IMR-90 (cell line): ENCODE measurements at regions not wholly inside any gene's neighbourhood (a gene's known extent, or its start where the extent isn't known, plus 50 kb on each side); places are given as distances from the start of the nearest gene placed in this dataset.
"Not testable (repeated sequence)": the region's sequence is repeated elsewhere in the genome, so short reads cannot be mapped to it uniquely, and the experiment has no call there.

Experiments used
- ATAC-seq: fragments of 200-7000 bp; cut with Tn5 transposase; 2 replicates; pipeline ENCODE4 v1.9.1; 2020; ENCODE audit warnings: low read depth, mild to moderate bottlenecking, moderate library complexity
- BruUV-seq: library from RNA; stranded (reverse); fragments of 400-500 nt; replicated peaks from 2 replicates; lab custom pipeline; 2021; lab: Mats Ljungman, UMichigan
- CTCF ChIA-PET: fragments of 300-600 bp; formaldehyde crosslinking; extraction: SDS; loops from one replicate; lab custom pipeline; 2021; ENCODE audit warnings: antibody characterized with exemption; lab: Yijun Ruan, JAX
- POLR2A ChIA-PET: fragments of 300-600 bp; sonication (Branson Sonifier 250); formaldehyde crosslinking; loops from one replicate; lab custom pipeline; 2022; ENCODE audit warnings: antibody characterized with exemption; ENCODE audit not compliant: unreplicated experiment; lab: Charles Lee
- DNase-seq: peaks from one replicate; pipeline ENCODE4 v3.0.0; 2013
- H2AFZ ChIP-seq: replicated peaks from 2 replicates; pipeline ENCODE3; 2013; ENCODE audit warnings: low read length, mild to moderate bottlenecking; ENCODE audit not compliant: poor library complexity
- H2AK5ac ChIP-seq: 2 replicates; pipeline ENCODE4 v1.6.1; 2013; ENCODE audit warnings: low read depth, low read length, inconsistent platforms
- H2AK9ac ChIP-seq: replicated peaks from 2 replicates; pipeline ENCODE3; 2013; ENCODE audit warnings: mild to moderate bottlenecking, low read depth, low read length, moderate library complexity; ENCODE audit not compliant: poor library complexity
- H2BK120ac ChIP-seq: 2 replicates; pipeline ENCODE4 v1.6.1; 2013; ENCODE audit warnings: low read depth, low read length, inconsistent platforms
- H2BK15ac ChIP-seq: 3 replicates; pipeline ENCODE4 v1.6.1; 2013; ENCODE audit warnings: low read depth, low read length, inconsistent platforms
- H2BK20ac ChIP-seq: 2 replicates; pipeline ENCODE4 v1.6.1; 2013; ENCODE audit warnings: low read depth, mild to moderate bottlenecking, inconsistent platforms, low read length, moderate library complexity
- H2BK5ac ChIP-seq: 2 replicates; pipeline ENCODE4 v1.6.1; 2013; ENCODE audit warnings: mild to moderate bottlenecking, low read depth, low read length, inconsistent platforms; ENCODE audit not compliant: poor library complexity, severe bottlenecking
- H3K14ac ChIP-seq: replicated peaks from 2 replicates; pipeline ENCODE4 v1.6.1; 2013; ENCODE audit warnings: low read depth, low read length, inconsistent platforms
- H3K18ac ChIP-seq: 2 replicates; pipeline ENCODE4 v1.6.1; 2013; ENCODE audit warnings: low read depth, low read length, control low read depth
- H3K23ac ChIP-seq: 2 replicates; pipeline ENCODE4 v1.6.1; 2013; ENCODE audit warnings: low read depth, low read length, inconsistent platforms
- H3K27ac ChIP-seq: 2 replicates; pipeline ENCODE4 v1.5.1; 2013; ENCODE audit warnings: mild to moderate bottlenecking, control low read depth, low read length; ENCODE audit not compliant: insufficient read depth
- H3K27me3 ChIP-seq: 2 replicates; pipeline ENCODE4 v1.6.1; 2013; ENCODE audit warnings: low read length; ENCODE audit not compliant: control insufficient read depth, insufficient read depth
- H3K36me3 ChIP-seq: 2 replicates; pipeline ENCODE4 v1.6.1; 2013; ENCODE audit warnings: low read length, mixed read lengths; ENCODE audit not compliant: control insufficient read depth, insufficient read depth
- H3K4ac ChIP-seq: 2 replicates; pipeline ENCODE4 v1.6.1; 2013; ENCODE audit warnings: low read depth, low read length, inconsistent platforms
- H3K4me1 ChIP-seq: 2 replicates; pipeline ENCODE4 v1.6.1; 2013; ENCODE audit warnings: low read length, mixed read lengths; ENCODE audit not compliant: control insufficient read depth, insufficient read depth
- H3K4me2 ChIP-seq: 2 replicates; pipeline ENCODE4 v1.6.1; 2013; ENCODE audit warnings: low read depth, mild to moderate bottlenecking, control low read depth, low read length, moderate library complexity
- H3K4me3 ChIP-seq: 2 replicates; pipeline ENCODE4 v1.5.1; 2013; ENCODE audit warnings: low read depth, mild to moderate bottlenecking, control low read depth, low read length, moderate library complexity; ENCODE audit not compliant: insufficient read depth
- H3K56ac ChIP-seq: 2 replicates; pipeline ENCODE4 v1.6.1; 2013; ENCODE audit warnings: low read length, inconsistent platforms; ENCODE audit not compliant: insufficient read depth; ENCODE audit errors: extremely low read depth
- H3K79me1 ChIP-seq, 2 experiments: 2 replicates each; pipeline ENCODE4 v1.6.1; 2013; ENCODE audit warnings: low read length in 2 of 2, inconsistent platforms in 1 of 2, low read depth in 1 of 2
- H3K9ac ChIP-seq: 2 replicates; pipeline ENCODE4 v1.6.1; 2013; ENCODE audit warnings: low read depth, low read length, control low read depth
- H3K9me1 ChIP-seq: 2 replicates; pipeline ENCODE4 v1.6.1; 2013; ENCODE audit warnings: low read length, inconsistent platforms; ENCODE audit not compliant: insufficient read depth
- H3K9me3 ChIP-seq: 2 replicates; pipeline ENCODE4 v1.6.1; 2013; ENCODE audit warnings: low read length; ENCODE audit not compliant: control insufficient read depth, insufficient read depth
- H4K20me1 ChIP-seq: 2 replicates; pipeline ENCODE4 v1.6.1; 2013; ENCODE audit warnings: low read length, inconsistent platforms; ENCODE audit not compliant: insufficient read depth
- H4K5ac ChIP-seq: 2 replicates; pipeline ENCODE4 v1.6.1; 2013; ENCODE audit warnings: mild to moderate bottlenecking, low read depth, low read length, control low read depth
- H4K8ac ChIP-seq, 2 experiments: 2 replicates each; pipeline ENCODE4 v1.6.1; 2013; ENCODE audit warnings: low read depth in 2 of 2, low read length in 2 of 2, control low read depth in 1 of 2, inconsistent platforms in 1 of 2
- H4K91ac ChIP-seq: 2 replicates; pipeline ENCODE4 v1.6.1; 2013; ENCODE audit warnings: low read depth, low read length, inconsistent platforms; ENCODE audit not compliant: insufficient read depth
- FOS ChIP-seq: fragments of 150-350 bp; IDR thresholded peaks from 2 replicates; pipeline ENCODE4 v1.6.1; 2016; ENCODE audit warnings: low read depth, low read length
- MAZ ChIP-seq: IDR thresholded peaks from 2 replicates; pipeline ENCODE4 v1.6.1; 2012; ENCODE audit warnings: low read depth, mild to moderate bottlenecking, low read length, improper control_type of control experiment, moderate library complexity, borderline replicate concordance
- POLR2A ChIP-seq: IDR thresholded peaks from 2 replicates; pipeline ENCODE4 v1.6.1; 2012; ENCODE audit warnings: mild to moderate bottlenecking, low read depth, low read length
- RCOR1 ChIP-seq: IDR thresholded peaks from 2 replicates; pipeline ENCODE4 v1.6.1; 2012; ENCODE audit warnings: mild to moderate bottlenecking, low read length, improper control_type of control experiment; ENCODE audit not compliant: insufficient replicate concordance
- WGBS, 2 experiments: methylation state at CpG; one replicate each; pipeline versions ENCODE4 v1.1.5 to v1.1.7; 2013; ENCODE audit warnings: missing lambda C conversion rate in 2 of 2; ENCODE audit not compliant: insufficient read length in 1 of 2; ENCODE audit errors: extremely low coverage in 2 of 2; 5-methylcytosine and 5-hydroxymethylcytosine counted together
- dilution Hi-C: fragments of 300-500 bp; cut with HindIII; formaldehyde crosslinking; loops from one replicate; pipeline ENCODE4 v1.14.3; 2018; ENCODE audit warnings: low sequenced_read_pairs; ENCODE audit not compliant: unreplicated experiment
- in situ Hi-C: fragments of 300-500 bp; cut with MboI; formaldehyde crosslinking; loops from 3 replicates; pipeline ENCODE4 v1.14.3; 2019; ENCODE audit warnings: low sequenced_read_pairs, inconsistent platforms, mixed read lengths
- intact Hi-C: fragments of 100-400 bp; cut with micrococcal nuclease; formaldehyde crosslinking; loops from 2 replicates; pipeline ENCODE4 v1.10.0; 2022

DNA sequence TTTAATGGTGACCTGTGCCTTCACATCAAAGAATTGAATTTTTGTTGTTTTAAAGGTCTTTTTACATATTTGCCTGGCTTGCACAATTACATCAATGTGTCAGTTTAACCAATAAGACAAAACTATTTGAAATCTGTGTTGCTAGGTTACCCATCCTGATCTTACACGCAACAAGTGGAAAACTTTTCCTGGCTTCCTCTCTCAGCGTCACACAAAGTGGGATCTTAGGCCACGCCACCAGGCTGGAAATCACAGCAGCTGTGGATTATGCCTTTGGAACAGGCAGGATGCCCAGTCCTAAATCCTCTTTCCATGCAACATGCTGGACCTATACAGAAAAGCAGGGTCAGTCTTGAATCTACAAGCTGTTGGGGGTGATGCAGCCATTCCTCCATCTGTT is 298.2 kb upstream of the HNRNPA3 start:
- TF ChIP-seq FOS: no peak
- no peak for TF ChIP-seq MAZ
- no peak for TF ChIP-seq RCOR1
- TF ChIP-seq POLR2A: no peak
- no peak overlapping the region for H3K4me2 ChIP-seq
- no peak overlapping the region for H4K5ac ChIP-seq
- no peak overlapping the region for H2AFZ ChIP-seq
- no peaks in the 10 kb centered on the region for H3K27me3 ChIP-seq
- H2BK15ac ChIP-seq: no peak overlapping the region
- no peaks in the 10 kb centered on the region for H4K20me1 ChIP-seq
- H3K18ac ChIP-seq: no peak overlapping the region
- H3K14ac ChIP-seq: no peak overlapping the region
- H3K56ac ChIP-seq: no peak overlapping the region
- no peak overlapping the region for H4K91ac ChIP-seq
- ChIA-PET POLR2A (no interaction called here), CTCF (no interaction called here)
- no peaks in the 10 kb centered on the region for H3K36me3 ChIP-seq
- no TSS peak for BruUV-seq
- H2AK9ac ChIP-seq: no peak overlapping the region
- no peak overlapping the region for H3K4me3 ChIP-seq
- no peaks in the 10 kb centered on the region for H3K9me1 ChIP-seq
- H3K4ac ChIP-seq: no peak overlapping the region
- no peaks in the 10 kb centered on the region for H3K79me1 ChIP-seq
- no peaks in the 10 kb centered on the region for H3K9me3 ChIP-seq
- WGBS, 2 experiments: 100% methylated on average over 1 of the region's 3 CpGs; no CpG with 5 or more reads in 1 of the 2 experiments
- H3K9ac ChIP-seq: no peak overlapping the region
- no peak for DNase-seq
- dilution Hi-C loops (no loop called here), intact Hi-C loops (no loop called here), in situ Hi-C loops (no loop called here)
- H3K27ac ChIP-seq: no peak overlapping the region
- H2BK5ac ChIP-seq: no peak overlapping the region
- H3K23ac ChIP-seq: no peak overlapping the region
- ATAC-seq: no peak
- no peak overlapping the region for H4K8ac ChIP-seq
- H3K4me1 ChIP-seq: no peaks in the 10 kb centered on the region
- no peak overlapping the region for H2AK5ac ChIP-seq
- no peak overlapping the region for H2BK20ac ChIP-seq
- no peak overlapping the region for H2BK120ac ChIP-seq

DNA sequence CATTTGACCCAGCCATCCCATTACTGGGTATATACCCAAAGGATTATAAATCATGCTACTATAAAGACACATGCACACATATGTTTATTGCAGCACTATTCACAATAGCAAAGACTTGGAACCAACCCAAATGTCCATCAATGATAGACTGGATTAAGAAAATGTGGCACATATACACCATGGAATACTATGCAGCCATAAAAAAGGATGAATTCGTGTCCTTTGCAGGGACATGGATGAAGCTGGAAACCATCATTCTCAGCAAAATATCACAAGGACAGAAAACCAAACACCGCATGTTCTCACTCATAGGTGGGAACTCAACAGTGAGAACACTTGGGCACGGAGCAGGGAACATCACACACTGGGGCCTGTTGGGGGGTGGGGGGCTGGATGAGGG is 290.0 kb upstream of the HNRNPA3 start:
- H3K18ac ChIP-seq, H3K4ac ChIP-seq, H2AK9ac ChIP-seq, BruUV-seq, H4K91ac ChIP-seq, H3K27ac ChIP-seq, H3K9ac ChIP-seq, H2BK120ac ChIP-seq, CTCF ChIA-PET, H3K79me1 ChIP-seq, H2AK5ac ChIP-seq, H3K9me1 ChIP-seq, H3K9me3 ChIP-seq, H3K27me3 ChIP-seq, H4K20me1 ChIP-seq, in situ Hi-C loops, H3K23ac ChIP-seq, H2BK15ac ChIP-seq, H4K5ac ChIP-seq, dilution Hi-C loops, intact Hi-C loops, DNase-seq, H2AFZ ChIP-seq, H3K56ac ChIP-seq, H4K8ac ChIP-seq, POLR2A ChIA-PET, H3K4me3 ChIP-seq, H2BK5ac ChIP-seq, H3K14ac ChIP-seq, ATAC-seq, H3K4me1 ChIP-seq, H3K4me2 ChIP-seq, H2BK20ac ChIP-seq, H3K36me3 ChIP-seq: not testable (repeated sequence)
- WGBS, 2 experiments: no CpG with 5 or more reads among the region's 3 CpGs
